ENCODE measurements at regions not wholly inside any gene's neighbourhood (a gene's known extent, or its start where the extent isn't known, plus 50 kb on each side); places are given as distances from the start of the nearest gene placed in this dataset.

- TF ChIP-seq EZH2 (IDR thresholded peaks at IDR 0.05), result no peak
- no peak for TF ChIP-seq POLR2AphosphoS5 (IDR thresholded peaks at IDR 0.05; ENCODE audit: borderline replicate concordance, low read depth, low read length)
- TF ChIP-seq FOXP2 (optimal IDR thresholded peaks at IDR 0.05; ENCODE audit: control extremely low read depth, extremely low read length, insufficient read depth), result no peak
Measured at GRCh38 chr21:38887749-38888148, 82.0 kb downstream of the ETS2 start.
